Hematopoietic multipotent progenitor cell treated with erythropoietin and hydrocortisone succinate and interleukin-3 and kit ligand, for 4 days (in vitro differentiated cells): ENCODE measurements at regions not wholly inside any gene's neighbourhood (a gene's known extent, or its start where the extent isn't known, plus 50 kb on each side); places are given as distances from the start of the nearest gene placed in this dataset.
A peak's percentile ranks its signal among the peaks of the same experiment; 100 is the strongest.

Experiments
- DNase-seq: peaks from one replicate; pipeline ENCODE4 v3.0.0-alpha.2; 2015

DNA sequence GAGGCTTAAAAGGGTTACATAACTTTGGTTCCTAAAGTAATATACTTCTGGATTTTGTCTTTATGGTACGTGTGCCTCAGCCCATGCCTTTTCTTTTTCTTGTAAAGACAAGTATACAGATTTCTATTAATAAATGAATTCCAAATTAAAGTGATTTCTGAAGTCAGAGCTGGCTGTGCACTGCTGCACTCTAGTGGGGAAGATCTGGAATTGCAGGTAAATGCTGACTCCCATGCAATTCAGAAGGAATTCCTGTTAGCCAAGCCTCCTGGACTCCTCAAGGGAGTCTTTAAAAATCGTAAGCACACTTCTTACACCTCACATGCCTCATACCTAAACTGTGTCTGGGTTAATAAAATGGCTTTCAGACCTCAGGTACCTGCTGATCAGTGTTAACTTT lies 118.4 kb upstream of the SLC7A1 start:
- DNase-seq: peak; percentile 34

DNA sequence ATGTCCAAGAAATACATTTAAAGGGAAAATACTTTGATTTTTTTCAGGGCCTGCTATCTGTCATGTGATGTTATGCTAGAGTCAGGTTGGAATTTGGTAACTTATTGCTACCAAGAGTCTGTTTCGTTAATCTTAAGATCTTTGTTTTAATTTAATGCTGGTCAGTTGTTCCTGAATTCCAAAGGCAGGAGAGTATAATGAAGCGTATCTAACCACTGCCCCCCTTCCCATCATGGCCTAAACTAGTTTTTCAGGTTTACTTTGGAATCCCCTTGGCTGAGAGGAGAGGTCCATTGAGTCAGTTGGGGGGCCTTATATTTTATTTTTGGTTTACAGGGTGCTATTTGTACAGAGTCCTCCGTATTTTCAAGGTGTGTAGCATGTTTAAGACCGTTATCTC lies 116.3 kb upstream of the SLC7A1 start:
- DNase-seq: no peak

GRCh38 chr13:29710511-29710910 lies 115.0 kb upstream of the SLC7A1 start:
- no peak for DNase-seq

- no peak for DNase-seq
These were observed 114.0 kb upstream of the SLC7A1 start for GRCh38 chr13:29709407-29710069.

DNA sequence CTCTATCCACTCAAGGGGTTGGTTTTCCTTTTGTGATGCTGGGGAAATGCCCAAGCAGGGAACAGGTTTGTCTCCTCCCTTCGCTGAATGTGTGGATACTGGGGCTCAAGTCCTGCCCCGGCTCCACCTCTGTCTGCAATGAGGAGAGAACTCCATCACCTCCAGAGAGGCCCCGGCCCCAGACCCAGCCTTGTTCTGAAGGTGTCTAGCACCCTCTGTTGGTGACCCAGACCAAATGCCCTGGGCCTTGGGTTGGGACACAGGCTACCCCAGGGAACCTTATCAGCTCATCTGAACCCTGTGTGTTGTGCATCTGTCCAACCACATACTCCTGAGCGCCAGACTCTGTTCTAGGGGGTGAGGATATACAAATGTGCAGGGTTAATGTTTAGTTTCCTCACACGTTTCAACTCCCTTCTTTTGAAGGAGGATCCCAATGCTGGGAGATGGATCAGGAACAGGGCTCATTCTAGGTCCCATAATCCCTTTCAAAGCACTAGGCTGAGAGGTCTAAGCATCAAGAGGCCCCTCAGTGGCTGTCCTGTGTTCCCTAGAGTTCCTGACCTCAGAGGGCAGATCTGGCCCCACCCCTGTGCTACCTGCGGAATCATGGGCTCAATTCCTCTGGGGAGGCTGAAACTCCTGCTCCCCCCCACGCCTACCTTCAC lies 112.5 kb upstream of the SLC7A1 start:
- DNase-seq: peak; percentile 84

GRCh38 chr13:29706923-29707322 lies 111.4 kb upstream of the SLC7A1 start:
- DNase-seq: no peak

GRCh38 chr13:29704648-29705047 lies 109.2 kb upstream of the SLC7A1 start:
- DNase-seq: no peak

GRCh38 chr13:29703421-29703820 lies 107.9 kb upstream of the SLC7A1 start:
- no peak for DNase-seq

- no peak for DNase-seq
These were observed 107.4 kb upstream of the SLC7A1 start for GRCh38 chr13:29702912-29703351.

DNA sequence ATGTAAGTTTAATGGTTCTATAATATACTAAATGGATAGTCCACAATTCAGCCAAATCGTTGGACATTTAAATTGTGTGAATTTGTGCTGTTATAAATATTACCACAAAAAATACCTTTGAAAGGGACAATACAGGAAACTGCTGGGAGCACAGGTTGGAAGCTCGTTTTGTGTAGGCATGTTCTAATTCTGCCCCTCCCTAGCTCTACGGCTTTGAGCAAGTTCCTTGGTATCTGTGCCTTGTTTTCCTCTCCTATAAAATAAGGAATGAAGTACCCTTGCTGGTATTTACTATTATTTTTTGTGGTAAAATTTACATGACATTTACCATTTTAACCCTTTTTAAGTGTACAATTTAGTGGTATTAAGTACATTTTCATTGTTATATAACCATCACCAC lies 102.6 kb upstream of the SLC7A1 start:
- no peak for DNase-seq

- no peak for DNase-seq
These were observed 101.1 kb upstream of the SLC7A1 start for GRCh38 chr13:29696606-29697005.

- DNase-seq: no peak
These were observed 97.9 kb upstream of the SLC7A1 start for GRCh38 chr13:29693275-29693945.

GRCh38 chr13:29689548-29689947 lies 94.1 kb upstream of the SLC7A1 start:
- no peak for DNase-seq

- DNase-seq: no peak
These were observed 92.7 kb upstream of the SLC7A1 start for GRCh38 chr13:29688193-29688592.

DNA sequence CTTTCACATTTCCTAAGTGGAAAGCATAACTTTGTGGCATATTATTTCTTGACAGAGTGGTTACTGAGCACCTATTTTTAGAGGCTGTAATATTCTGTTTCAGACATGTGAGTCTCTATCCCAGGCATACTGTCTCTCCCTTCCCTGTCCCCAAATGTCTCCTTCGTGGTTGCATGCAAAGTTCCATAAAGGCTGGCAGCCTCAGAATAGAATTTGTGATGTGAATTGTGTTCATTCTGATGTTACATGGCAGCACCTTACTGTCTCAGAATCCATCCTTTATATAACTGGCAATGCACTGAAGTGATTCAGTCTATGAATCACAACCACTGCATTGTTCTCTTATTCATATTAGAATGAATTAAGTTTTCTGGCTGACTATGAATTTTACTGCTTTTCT lies 89.0 kb upstream of the SLC7A1 start:
- DNase-seq: no peak

DNA sequence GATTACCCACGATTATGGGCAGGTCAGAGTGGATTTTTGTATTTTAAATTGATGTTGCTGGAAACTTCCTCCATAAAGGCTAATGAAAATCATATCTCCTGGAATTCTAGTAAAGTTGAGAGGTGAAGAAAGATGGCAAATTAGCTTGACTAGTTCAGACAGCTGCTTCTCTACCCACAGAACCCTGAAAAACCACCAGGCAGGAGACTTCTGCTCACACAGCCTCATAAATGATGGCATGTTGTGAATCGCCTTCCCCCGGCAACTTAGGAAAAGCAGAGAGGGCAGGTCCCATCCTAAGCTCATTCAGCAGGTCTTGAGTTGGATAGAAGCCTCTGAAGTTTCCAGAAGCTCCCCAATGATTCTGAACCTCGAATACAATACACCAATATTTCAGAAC lies 87.6 kb upstream of the SLC7A1 start:
- no peak for DNase-seq

GRCh38 chr13:29681864-29682263 lies 86.4 kb upstream of the SLC7A1 start:
- no peak for DNase-seq

GRCh38 chr13:29679396-29680053 lies 84.0 kb upstream of the SLC7A1 start:
- no peak for DNase-seq

DNA sequence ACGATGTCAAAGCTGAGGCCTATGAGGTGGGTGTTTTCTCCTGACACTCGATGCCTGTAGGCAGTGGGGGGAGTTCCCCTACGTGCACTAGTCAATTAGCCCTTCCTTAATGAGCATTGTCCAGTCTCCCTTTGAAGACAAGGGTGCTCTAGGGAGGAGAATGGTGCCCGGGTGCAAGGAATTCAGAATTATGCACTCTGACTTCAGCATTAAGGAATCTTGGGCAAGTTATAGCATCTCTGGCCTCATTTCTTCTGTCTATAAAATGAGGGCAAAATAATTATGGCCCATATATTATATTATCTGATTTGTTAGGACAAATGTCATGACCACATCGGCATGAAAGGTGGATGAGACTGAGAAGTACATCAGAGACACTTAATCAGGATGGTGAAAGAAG lies 82.1 kb upstream of the SLC7A1 start:
- DNase-seq: no peak

DNA sequence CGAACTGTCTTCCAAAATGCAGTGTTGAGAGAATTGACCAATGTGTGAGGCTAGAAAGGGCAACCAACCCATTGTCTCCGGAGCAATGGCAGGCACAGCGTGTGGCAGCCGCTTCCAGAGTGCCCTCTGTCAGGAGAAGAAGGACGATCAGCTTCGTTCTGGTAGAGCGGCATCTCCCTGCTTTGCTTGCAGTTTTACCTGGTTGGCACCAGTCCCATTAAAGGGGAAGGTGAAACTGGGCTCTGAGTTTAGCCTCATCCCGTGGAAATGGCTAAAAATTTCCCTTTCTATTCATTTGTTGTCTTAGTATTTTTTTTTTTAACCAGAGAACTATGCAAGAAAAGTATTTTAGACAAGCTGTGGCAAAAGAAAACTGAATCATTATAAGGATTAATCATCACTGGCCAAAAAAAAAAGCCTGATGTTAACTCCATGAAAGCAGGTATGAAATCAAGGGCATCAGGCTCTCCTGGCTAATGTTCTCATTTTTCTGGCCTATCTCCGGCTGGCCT lies 81.5 kb upstream of the SLC7A1 start:
- no peak for DNase-seq

DNA sequence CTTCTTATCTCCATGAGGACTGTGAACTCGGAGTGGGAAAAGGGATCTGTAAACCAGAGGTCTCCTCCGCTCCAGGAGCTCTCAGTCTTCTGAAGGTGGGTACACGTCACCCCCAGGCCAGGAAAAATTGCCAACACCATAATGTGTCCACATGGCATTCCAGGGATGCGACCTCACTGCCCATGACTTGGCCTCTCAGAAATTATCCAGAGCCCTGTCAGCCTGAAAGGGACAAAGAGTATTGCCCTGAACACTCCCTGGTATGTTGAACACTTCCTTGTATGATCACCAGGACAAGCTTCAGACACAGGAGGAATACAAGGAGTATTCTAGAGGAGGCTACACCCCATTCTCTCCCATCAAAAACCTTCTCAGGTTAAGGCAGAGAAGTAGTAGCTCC lies 81.0 kb upstream of the SLC7A1 start:
- no peak for DNase-seq

DNA sequence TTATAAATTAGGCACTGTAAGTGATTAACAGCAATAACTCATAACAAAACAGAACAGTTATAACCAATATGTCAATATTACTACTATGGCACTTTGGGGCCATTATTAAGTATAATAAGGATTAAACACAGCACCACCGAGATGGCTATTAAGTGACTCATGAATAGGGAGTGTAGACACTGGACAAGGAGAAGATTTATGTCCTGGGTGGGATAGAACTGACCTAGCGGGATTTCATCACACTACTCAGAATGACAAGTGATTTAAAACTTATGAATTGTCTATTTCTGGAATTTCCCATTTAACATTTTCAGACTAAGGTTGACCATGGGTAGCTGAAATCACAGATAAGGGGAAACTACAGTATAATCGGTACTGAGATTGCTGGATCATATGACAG lies 79.0 kb upstream of the SLC7A1 start:
- DNase-seq: no peak

DNA sequence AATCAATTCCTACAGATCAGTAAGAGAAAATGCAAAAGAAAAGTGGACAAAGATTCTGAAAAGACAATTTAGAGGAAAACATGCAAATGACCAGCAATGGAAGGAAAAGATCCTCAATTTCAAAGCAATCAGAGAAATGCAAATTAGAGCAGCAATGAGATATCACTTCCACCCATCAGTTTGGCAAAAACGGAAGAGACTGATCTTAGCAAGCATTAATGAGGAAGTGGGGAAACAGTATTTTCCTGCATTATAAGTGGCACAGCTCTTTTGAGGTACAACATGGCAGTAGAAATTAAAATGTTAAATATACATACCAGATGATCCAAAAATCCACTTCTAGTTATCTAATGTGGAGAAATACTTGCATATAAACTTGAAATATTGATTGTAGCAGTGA lies 69.1 kb upstream of the SLC7A1 start:
- peak; percentile 51 for DNase-seq
